HG03064 (cell line): ENCODE measurements at regions not wholly inside any gene's neighbourhood (a gene's known extent, or its start where the extent isn't known, plus 50 kb on each side); places are given as distances from the start of the nearest gene placed in this dataset.

Source experiments
- ATAC-seq: cut with Tn5 transposase; IDR thresholded peaks from one replicate; pipeline ENCODE4 v1.9.1; 2021; ENCODE audit warnings: low read depth; ENCODE audit not compliant: unreplicated experiment

DNA sequence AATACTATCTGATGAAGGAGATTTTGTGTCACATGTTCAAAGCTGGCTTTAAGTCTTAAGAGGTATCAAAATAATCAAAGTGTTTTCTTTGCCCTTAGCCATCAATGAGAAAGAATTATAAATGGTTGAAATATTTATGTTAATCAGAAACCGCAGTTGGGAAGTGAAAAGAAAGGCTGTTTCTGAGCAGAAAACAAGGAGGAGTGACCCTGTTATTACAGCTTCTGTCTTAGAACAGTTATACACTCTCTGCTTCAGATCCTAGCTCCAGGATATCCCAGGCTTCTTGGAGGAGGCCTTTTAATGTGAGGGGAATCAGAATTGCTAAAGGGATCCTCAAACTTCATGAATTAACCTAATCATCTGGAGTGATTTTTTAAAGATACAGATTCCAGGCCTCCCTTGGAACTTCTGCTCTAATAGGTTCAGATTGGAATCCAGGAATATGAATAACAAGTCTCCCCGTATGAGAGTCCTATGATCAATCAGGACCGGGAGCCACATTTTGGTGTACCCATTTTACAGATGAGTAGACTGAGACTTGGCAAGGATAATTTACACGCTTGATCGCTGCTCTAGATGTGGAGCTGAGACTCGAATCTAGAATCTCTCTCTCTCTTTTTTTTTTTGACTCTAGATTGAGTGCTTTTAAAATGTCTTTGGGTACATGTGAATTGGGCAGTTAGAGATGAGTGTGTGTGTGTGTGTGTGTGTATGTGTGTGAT, 50.8 kb upstream of the JAG1 start:
- no peak for ATAC-seq

DNA sequence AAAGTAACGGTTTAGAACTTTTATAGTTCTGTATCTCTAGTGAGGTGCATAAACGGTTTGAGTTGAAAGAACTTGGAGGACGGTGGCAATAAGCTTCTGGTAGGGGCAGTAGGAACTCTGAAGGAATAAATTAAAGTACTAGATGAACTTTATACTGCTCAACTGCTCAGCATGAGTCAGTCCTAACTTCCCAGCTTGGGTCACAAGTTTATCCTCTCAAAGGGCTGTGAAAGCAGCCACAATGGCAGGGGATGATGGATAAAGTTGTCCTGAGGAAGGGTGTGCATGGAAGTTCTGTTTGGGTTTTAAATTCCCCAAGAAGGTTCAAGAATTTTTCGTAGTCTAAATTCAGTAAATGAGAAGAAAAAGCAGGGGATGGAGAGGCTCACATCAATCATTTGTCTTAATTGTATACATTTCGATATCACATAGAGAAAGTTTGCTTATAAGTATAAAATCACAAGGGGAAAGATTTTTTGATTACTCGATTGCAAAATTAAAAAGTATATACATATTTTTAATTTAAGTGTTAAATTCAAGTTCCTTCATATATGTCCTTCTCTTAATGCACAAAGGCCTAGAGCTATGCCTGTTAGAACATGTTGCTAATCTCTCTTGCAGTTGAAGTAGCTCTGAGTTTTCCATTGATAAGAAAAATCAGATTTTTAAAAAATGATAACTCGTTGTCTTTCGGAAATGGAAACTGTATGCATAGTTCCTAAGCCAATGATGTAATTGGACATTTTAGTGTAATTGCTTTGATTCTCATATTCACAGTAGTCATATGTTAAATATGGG, 55.3 kb upstream of the JAG1 start:
- no peak for ATAC-seq

- no peak for ATAC-seq
Measured at GRCh38 chr20:10729785-10730184, 56.0 kb upstream of the JAG1 start.

GRCh38 chr20:10730629-10731183, 56.9 kb upstream of the JAG1 start:
- ATAC-seq, result no peak

GRCh38 chr20:10731190-10731965, 57.6 kb upstream of the JAG1 start:
- ATAC-seq, result no peak

- ATAC-seq, result no peak
Measured at GRCh38 chr20:10733122-10733521, 59.3 kb upstream of the JAG1 start.

GRCh38 chr20:10735195-10735949, 61.6 kb upstream of the JAG1 start:
- no peak for ATAC-seq

- ATAC-seq, result no peak
Measured at GRCh38 chr20:10739134-10739533, 65.3 kb upstream of the JAG1 start.

DNA sequence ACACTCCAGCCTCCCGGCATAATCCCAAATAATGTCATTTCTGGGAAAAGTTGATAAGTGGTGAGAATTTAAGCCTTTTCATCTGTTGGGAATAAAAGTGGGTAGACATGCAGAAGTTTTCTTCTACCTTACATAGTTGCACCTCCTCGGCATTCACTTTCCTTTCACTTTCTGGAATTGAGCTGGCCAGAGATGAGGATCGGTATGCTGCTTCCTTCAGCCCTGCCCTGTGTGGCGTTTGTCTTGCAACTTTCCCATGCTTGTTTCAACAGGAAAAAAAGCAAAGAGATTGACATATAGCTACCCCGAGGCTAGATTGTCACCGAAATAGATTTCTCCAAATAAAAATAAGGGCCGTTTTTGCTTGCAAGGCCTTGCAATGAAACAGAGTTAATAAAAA, 65.8 kb upstream of the JAG1 start:
- no peak for ATAC-seq

DNA sequence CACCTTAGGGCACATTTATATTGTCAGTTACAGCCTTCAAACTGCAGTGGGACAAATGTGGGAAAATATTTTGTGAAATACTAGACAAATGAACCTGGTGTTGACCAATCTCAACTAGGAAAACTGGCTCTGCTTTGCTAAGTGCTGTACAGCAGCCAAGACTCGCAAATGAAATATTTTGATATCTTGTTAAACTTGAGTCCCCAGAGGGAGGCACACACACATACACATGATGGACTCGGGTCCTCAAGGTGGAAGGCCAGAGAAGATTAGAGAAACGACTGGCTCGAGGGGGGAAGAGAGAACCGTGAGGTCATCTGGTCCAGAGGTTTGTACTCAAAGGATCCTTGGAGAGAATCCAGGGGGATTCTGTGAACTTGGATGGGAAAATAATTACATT, 67.3 kb upstream of the JAG1 start:
- no peak for ATAC-seq

DNA sequence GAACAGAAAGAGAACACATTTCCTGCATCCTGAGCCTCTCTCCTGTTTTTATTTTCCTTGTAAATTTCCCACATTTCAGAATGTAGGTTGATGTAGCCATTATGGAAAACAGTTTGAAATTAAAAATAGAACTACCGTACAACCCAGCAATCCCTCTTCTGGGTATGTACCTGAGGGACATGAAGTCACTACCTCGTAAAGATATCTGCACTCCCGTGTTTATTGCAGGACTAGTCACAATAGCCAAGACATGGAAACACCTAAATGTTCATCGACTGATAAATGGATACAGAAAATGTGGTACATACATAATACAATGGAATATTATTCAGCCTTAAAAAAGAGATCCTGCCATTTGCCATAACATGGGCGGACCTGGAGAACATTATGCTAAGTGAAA, 72.0 kb upstream of the JAG1 start:
- no peak for ATAC-seq

GRCh38 chr20:10747019-10747418, 73.2 kb upstream of the JAG1 start:
- no peak for ATAC-seq

DNA sequence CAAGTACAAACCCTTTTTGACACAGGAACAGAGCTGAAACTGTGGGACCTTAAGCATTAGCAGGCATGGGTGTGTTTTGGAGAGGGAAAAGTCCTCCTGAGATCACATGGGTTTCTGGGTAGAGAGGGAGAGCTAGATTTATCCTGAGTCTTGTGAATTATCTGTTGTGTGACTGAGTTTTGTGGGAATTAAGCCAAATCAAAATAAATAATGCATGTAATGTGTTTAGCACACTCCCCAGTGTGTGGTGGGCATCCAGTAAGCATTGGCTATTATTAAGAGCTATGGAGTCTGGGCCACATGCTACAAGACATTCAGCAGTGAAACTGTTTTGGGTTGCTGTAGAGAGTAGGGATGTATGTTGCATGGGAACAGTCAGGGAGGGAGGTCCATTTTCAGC, 75.3 kb upstream of the JAG1 start:
- no peak for ATAC-seq

- ATAC-seq, result no peak
Measured at GRCh38 chr20:10752206-10752605, 78.4 kb upstream of the JAG1 start.

DNA sequence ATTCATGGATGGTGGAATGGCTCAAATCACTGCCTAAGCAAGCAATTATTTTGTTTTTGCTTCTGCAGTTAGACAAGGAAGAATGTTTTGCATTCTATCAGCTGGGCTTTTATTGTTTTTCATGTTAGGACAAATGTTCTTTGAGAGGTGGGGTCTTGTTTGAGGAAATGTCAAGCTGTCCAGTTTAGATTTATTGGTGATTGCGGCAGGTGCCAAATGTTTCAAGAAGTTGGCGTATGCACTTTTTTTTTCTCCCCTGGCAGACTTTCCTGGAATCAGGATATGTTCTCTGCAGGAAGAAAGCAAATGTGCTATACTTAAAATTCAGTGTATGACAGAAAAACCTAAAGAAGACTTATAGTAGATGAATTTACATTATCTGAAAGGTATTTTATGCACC, 81.0 kb upstream of the JAG1 start:
- ATAC-seq, result no peak

GRCh38 chr20:10758446-10758845, 84.6 kb upstream of the JAG1 start:
- ATAC-seq, result no peak

DNA sequence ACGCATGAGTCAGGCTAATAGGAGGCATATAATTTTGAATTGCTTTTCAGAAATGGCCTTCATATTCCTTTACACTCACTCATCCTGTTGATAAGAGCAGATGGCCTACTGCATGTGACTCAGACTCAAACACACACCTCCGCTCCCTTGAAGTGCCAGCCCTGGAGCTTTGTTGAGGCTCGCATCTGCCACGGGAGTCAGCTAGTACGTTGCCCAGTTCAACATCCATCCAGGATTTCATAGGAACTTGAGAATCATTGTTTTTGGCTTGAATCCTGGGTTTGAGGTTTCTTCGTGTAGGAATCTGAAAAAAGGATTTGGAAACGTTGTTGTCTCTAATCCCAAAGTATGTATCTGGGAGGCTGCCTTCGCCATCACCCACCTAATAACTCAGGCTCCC, 87.4 kb upstream of the JAG1 start:
- ATAC-seq, result no peak

- no peak for ATAC-seq
Measured at GRCh38 chr20:10761786-10762185, 88.0 kb upstream of the JAG1 start.

GRCh38 chr20:10762216-10762615, 88.4 kb upstream of the JAG1 start:
- no peak for ATAC-seq

- ATAC-seq, result no peak
Measured at GRCh38 chr20:10763112-10763511, 89.3 kb upstream of the JAG1 start.
